HG03521 (cell line): ENCODE measurements at regions not wholly inside any gene's neighbourhood (a gene's known extent, or its start where the extent isn't known, plus 50 kb on each side); places are given as distances from the start of the nearest gene placed in this dataset.

Source experiments
- ATAC-seq: cut with Tn5 transposase; IDR thresholded peaks from one replicate; pipeline ENCODE4 v1.9.1; 2021; ENCODE audit warnings: mild to moderate bottlenecking, moderate library complexity; ENCODE audit not compliant: unreplicated experiment

- ATAC-seq, result no peak
Measured at GRCh38 chr5:116848954-116849581, 274.4 kb upstream of the SEMA6A start.

- ATAC-seq, result no peak
Measured at GRCh38 chr5:116847960-116848359, 273.3 kb upstream of the SEMA6A start.

DNA sequence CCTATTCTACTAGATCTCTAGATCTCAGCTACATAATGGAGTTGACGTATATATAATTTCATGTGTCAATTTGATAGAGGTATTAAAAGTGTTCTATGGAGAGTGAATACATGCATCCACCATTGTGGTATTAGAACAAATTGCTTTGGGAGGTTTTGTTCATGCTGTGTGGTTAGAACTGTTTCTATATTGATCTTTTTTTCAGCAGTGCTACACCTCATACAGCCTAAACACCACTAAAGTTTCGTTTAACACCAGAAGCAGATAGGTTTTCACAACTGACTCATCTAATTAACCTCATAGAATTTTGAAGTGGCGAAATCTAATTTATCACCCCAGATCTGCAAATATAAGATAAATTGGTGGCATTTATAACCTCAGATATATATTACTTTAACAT, 269.4 kb upstream of the SEMA6A start:
- no peak for ATAC-seq

DNA sequence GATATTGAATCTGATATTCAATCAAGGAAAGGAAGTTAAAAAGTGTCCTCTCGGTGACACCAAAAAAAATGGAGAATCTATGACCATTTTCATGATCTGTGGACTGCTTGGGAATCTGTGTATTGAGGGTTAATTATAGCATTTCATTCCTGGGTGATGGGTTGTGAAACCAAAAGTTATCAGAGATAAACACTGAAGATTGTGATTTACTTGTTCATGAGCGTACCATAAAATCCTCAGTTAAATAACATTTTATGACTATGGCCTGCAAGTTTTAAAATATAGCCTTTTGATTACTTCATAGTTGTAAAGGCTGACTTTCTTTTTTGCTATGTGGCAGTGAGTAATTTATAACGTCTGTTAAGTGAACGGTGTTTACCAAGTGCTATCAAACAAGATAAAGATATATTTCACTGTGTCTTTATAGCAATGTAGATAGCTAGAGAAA, 267.9 kb upstream of the SEMA6A start:
- no peak for ATAC-seq

DNA sequence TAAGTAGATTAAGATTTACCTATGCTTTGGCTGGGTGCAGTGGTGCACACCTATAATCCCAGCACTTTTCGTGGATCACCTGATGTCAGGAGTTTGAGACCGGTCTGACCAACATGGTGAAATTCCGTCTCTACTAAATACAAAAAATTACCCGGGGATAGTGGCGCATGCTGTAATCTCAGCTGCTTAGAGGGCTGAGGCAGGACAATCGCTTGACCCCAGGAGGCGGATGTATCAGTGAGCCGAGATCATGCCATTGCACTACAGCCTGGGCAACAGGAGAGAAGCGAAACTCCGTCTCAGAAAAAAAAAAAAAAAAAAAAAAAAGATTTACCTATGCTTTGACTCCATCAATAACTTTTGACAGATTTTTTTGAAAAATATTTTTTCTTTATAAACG, 267.1 kb upstream of the SEMA6A start:
- ATAC-seq, result no peak

DNA sequence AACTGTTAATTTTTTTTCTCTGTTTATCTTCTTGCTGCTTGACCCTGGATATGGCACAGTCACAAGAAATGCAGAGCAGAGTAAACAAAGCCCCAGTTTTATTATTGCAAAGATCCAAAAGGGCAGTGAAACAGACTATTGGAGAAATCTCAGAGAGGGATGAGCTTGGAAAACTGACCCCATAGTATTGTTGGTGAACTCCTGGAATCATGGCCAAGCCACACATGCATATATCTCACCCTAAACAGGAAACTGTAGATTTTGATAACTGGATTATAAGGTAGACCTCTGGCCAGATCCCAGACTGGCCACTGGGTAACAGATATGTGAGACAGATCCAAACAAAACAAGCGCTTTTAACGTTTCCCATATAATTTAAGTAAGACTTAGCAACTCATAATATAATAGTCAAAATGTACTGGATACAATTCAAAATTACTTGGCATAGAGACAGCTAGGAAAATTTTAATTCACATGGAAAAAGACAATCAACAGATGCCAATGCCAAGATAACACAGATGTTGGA, 263.5 kb upstream of the SEMA6A start:
- no peak for ATAC-seq

DNA sequence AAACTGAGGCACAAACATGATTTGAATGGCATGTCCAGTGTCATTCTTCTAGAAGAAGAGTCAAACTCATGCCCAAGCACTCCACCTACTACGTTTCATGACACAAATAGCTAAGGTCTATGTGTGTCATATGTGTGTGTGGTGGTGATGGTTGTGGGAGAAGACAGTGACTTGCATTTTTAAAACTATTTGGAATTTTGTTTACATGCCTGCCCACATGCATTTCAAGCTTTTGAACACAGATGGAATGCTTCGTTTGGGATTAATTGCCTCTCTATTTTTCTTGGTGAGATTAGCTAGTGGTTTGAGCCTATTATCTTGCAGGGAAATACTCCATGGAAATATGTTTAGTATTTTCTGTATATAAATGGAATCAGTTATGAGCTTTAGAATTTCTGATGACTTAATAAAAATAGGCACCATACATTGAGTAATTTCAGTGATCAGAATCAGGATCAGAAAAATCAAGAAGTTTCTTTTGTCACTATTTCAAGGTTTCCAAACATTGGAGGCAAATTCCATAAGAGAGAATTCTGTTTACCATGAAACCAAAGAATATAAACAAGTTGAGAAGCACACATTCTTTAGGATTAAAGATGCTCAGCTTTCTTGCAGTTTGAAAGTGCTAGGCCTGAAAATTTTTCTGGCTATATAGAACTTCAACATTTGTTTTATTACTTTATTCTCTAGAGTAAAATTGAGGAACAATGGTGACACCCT, 260.3 kb upstream of the SEMA6A start:
- ATAC-seq, result no peak

GRCh38 chr5:116830079-116830478, 255.5 kb upstream of the SEMA6A start:
- no peak for ATAC-seq

GRCh38 chr5:116827078-116827477, 252.5 kb upstream of the SEMA6A start:
- no peak for ATAC-seq

DNA sequence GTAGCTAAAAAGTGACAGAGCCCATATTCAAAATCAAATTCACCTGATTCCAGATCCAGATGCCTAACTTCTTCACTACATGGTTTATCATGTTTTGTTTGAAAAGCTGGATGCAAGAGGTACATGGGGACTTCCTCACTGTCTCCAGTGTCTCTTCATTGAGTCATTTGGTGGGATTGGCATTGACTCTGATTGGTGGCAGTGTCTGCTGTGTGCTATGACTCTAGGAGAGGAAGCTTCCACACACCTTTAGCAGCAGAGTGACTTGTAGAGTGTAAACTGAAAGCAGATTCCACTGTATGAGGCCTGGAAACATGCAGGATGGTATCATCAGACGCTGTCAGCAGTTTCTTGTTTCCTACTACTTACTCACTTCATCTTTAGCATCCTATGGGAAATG, 250.9 kb upstream of the SEMA6A start:
- no peak for ATAC-seq

DNA sequence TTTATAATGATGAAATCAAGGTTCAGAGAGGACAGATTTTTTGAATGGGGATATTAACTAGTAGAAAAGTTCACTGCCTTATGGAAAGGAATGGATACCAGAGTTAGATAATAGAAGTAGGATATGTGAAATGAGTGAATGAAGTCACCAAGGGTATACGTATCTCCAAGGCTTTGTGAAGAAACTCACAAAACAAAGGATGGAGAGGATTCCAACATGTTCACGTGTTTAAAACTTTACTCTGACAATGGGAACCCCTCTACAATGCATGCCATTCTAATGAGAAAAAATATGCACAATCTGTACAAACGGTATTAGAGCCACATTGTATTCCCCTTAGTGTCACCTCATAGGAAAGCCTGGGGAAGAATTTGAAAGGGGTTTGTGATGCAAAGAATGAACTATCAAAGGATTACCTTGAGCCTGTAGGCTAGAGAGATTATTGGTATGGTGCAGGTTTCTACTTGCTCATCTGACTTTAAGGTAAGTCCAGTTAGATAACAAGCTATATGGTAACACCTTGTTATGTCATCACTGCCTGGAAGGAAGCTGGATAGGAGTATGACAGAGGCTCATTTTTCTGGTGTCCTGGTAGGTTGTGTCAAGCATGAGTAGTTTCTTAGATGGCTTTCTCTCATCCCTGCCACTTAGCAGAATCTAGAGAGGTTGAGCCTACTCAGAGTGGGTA, 250.3 kb upstream of the SEMA6A start:
- no peak for ATAC-seq

GRCh38 chr5:116814626-116815385, 240.2 kb upstream of the SEMA6A start:
- ATAC-seq, result no peak

DNA sequence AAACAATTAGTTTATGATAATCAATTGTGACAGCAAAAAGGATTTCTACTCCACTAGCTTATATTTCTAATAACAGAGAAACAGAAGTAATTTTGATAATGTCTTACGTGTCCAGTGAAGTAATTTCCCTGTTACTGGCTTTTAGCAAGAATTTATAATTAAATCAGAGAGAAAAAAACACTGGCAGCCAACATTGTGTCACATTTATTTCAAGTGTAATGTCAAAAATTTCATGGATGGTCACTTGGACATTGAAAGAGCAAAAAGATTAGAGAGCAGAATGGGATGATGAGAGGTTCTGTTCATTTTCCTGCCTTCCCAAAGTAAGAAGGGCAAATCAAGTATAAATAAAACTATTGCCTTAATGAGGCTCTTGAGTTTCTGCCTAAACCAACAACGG, 239.3 kb upstream of the SEMA6A start:
- no peak for ATAC-seq

GRCh38 chr5:116813356-116813755, 238.7 kb upstream of the SEMA6A start:
- no peak for ATAC-seq

- no peak for ATAC-seq
Measured at GRCh38 chr5:116810951-116811350, 236.3 kb upstream of the SEMA6A start.

GRCh38 chr5:116806836-116807235, 232.2 kb upstream of the SEMA6A start:
- ATAC-seq, result no peak

DNA sequence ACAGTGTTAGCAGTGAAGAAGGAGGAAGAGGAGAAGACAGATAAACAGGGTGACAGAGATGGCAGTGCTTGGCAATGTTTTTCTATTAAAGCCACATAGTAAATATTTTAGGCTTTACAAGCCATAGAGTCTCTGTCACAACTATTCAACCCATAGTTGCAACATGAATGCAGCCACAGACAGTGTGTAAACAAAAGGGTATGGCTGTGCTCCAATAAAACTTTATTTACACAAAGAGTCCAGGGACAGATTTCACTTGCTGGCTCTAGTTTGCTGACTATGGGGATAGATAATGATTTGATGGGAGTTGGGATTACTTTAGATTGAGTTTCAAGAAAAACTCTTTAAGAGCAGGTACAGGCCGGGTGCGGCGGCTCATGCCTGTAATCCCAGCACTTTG, 224.8 kb upstream of the SEMA6A start:
- ATAC-seq, result no peak

GRCh38 chr5:116795189-116795588, 220.6 kb upstream of the SEMA6A start:
- no peak for ATAC-seq

- ATAC-seq, result no peak
Measured at GRCh38 chr5:116789522-116789921, 214.9 kb upstream of the SEMA6A start.

GRCh38 chr5:116788851-116789403, 214.3 kb upstream of the SEMA6A start:
- ATAC-seq, result no peak

GRCh38 chr5:116787570-116787969, 212.9 kb upstream of the SEMA6A start:
- no peak for ATAC-seq
